ENCODE measurements at regions not wholly inside any gene's neighbourhood (a gene's known extent, or its start where the extent isn't known, plus 50 kb on each side); places are given as distances from the start of the nearest gene placed in this dataset.

DNA sequence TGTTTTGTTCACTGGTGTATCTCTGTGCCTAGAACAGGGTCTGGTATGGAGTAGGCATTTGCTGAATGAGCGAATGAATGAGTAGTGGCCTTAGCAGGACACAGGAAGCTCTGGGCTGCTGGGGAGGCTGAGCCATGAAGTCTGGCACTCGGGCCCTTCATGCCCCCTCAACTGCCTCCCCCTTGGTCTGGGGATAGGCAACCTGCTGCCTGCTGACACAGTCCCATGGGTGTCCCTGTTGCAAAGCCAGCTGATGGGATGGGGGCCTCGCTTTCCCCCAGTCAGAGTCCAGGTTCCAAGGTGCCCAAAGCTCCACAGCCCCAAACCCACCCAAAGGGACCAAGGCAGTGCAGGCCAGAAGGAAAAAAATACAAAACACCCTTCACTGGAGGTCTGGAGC, 107.0 kb upstream of the CASZ1 start:
- no peak overlapping the region for H3K9ac ChIP-seq (ENCODE audit: control insufficient read depth, insufficient read depth, low read length)
- no peaks in the 10 kb centered on the region for H3K4me1 ChIP-seq (ENCODE audit: control insufficient read depth, insufficient read depth, low read length)
- DNase-seq (ENCODE audit: low read depth, low spot score) (no peak), FAIRE-seq (no peak), ATAC-seq (no peak)
- no peaks in the 10 kb centered on the region for H3K9me3 ChIP-seq (replicated peaks; ENCODE audit: control insufficient read depth, insufficient read depth, low read length)
- intact Hi-C loops (cut with micrococcal nuclease; ENCODE audit: unreplicated experiment): no loop called here
- RAD21 ChIA-PET (ENCODE audit: unreplicated experiment): no interaction called here
- no peaks in the 10 kb centered on the region for H3K36me3 ChIP-seq (ENCODE audit: control insufficient read depth in 2 of 2, insufficient read depth in 2 of 2, low read length in 1 of 2)
- POLR2A ChIA-PET: no interaction called here
- in situ Hi-C loops (cut with MboI): no loop called here
- SMC1A ChIA-PET (ENCODE audit: uncharacterized antibody, unreplicated experiment): no interaction called here
- no peak overlapping the region for H2AFZ ChIP-seq (ENCODE audit: control insufficient read depth, low read depth, low read length)
- CTCF ChIA-PET: no interaction called here
- whole genome bisulfite sequencing (ENCODE audit: insufficient coverage, insufficient replicate concordance, low lambda C conversion rate, missing lambda C conversion rate): 51% methylated on average over 3 of the region's 3 CpGs
- no peak overlapping the region for H3K4me3 ChIP-seq
- no peak overlapping the region for H3K27ac ChIP-seq (ENCODE audit: control insufficient read depth, insufficient read depth)
- no TSS peak for BruUV-seq (replicated peaks)
- H3K79me2 ChIP-seq (ENCODE audit: control insufficient read depth, insufficient read depth, low read length): no peaks in the 10 kb centered on the region
- no peaks in the 10 kb centered on the region for H4K20me1 ChIP-seq (ENCODE audit: control insufficient read depth, insufficient read depth)
- TF ChIP-seq SREBF2 (IDR thresholded peaks at IDR 0.05; ENCODE audit: low read length): no peak
- no peak for TF ChIP-seq PML (IDR thresholded peaks at IDR 0.05; ENCODE audit: low read length)
- TF ChIP-seq GABPA (IDR thresholded peaks at IDR 0.05; ENCODE audit: low read depth): no peak
- TF ChIP-seq, protein P1, sequence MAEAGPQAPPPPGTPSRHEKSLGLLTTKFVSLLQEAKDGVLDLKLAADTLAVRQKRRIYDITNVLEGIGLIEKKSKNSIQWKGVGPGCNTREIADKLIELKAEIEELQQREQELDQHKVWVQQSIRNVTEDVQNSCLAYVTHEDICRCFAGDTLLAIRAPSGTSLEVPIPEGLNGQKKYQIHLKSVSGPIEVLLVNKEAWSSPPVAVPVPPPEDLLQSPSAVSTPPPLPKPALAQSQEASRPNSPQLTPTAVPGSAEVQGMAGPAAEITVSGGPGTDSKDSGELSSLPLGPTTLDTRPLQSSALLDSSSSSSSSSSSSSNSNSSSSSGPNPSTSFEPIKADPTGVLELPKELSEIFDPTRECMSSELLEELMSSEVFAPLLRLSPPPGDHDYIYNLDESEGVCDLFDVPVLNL (IDR thresholded peaks at IDR 0.05; ENCODE audit: low read depth, low read length): no peak
- TF ChIP-seq KLF5 (IDR thresholded peaks at IDR 0.05; ENCODE audit: partially characterized antibody): no peak
- no peak for TF ChIP-seq NBN (IDR thresholded peaks at IDR 0.05)
- TF ChIP-seq, protein P2, sequence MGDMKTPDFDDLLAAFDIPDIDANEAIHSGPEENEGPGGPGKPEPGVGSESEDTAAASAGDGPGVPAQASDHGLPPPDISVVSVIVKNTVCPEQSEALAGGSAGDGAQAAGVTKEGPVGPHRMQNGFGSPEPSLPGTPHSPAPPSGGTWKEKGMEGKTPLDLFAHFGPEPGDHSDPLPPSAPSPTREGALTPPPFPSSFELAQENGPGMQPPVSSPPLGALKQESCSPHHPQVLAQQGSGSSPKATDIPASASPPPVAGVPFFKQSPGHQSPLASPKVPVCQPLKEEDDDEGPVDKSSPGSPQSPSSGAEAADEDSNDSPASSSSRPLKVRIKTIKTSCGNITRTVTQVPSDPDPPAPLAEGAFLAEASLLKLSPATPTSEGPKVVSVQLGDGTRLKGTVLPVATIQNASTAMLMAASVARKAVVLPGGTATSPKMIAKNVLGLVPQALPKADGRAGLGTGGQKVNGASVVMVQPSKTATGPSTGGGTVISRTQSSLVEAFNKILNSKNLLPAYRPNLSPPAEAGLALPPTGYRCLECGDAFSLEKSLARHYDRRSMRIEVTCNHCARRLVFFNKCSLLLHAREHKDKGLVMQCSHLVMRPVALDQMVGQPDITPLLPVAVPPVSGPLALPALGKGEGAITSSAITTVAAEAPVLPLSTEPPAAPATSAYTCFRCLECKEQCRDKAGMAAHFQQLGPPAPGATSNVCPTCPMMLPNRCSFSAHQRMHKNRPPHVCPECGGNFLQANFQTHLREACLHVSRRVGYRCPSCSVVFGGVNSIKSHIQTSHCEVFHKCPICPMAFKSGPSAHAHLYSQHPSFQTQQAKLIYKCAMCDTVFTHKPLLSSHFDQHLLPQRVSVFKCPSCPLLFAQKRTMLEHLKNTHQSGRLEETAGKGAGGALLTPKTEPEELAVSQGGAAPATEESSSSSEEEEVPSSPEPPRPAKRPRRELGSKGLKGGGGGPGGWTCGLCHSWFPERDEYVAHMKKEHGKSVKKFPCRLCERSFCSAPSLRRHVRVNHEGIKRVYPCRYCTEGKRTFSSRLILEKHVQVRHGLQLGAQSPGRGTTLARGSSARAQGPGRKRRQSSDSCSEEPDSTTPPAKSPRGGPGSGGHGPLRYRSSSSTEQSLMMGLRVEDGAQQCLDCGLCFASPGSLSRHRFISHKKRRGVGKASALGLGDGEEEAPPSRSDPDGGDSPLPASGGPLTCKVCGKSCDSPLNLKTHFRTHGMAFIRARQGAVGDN (IDR thresholded peaks at IDR 0.05): no peak
- TF ChIP-seq SRF (IDR thresholded peaks at IDR 0.05; ENCODE audit: low read depth in 2 of 2, low read length in 2 of 2): no peak
- TF ChIP-seq STAT3 (IDR thresholded peaks at IDR 0.05; ENCODE audit: low read depth, low read length): no peak
- TF ChIP-seq CREB1 (IDR thresholded peaks at IDR 0.05; ENCODE audit: low read depth): no peak
- TF ChIP-seq, protein P3, sequence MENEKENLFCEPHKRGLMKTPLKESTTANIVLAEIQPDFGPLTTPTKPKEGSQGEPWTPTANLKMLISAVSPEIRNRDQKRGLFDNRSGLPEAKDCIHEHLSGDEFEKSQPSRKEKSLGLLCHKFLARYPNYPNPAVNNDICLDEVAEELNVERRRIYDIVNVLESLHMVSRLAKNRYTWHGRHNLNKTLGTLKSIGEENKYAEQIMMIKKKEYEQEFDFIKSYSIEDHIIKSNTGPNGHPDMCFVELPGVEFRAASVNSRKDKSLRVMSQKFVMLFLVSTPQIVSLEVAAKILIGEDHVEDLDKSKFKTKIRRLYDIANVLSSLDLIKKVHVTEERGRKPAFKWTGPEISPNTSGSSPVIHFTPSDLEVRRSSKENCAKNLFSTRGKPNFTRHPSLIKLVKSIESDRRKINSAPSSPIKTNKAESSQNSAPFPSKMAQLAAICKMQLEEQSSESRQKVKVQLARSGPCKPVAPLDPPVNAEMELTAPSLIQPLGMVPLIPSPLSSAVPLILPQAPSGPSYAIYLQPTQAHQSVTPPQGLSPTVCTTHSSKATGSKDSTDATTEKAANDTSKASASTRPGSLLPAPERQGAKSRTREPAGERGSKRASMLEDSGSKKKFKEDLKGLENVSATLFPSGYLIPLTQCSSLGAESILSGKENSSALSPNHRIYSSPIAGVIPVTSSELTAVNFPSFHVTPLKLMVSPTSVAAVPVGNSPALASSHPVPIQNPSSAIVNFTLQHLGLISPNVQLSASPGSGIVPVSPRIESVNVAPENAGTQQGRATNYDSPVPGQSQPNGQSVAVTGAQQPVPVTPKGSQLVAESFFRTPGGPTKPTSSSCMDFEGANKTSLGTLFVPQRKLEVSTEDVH (IDR thresholded peaks at IDR 0.05; ENCODE audit: low read depth, partially characterized antibody): no peak
- no peak overlapping the region for H3K4me2 ChIP-seq (ENCODE audit: control insufficient read depth, insufficient read depth)
- peaks cover 0 to 10% of the 10 kb centered on the region in 2 experiments for H3K27me3 ChIP-seq (replicated peaks in 1 of 2; ENCODE audit: control insufficient read depth in 2 of 2, insufficient read depth in 2 of 2, low read length in 1 of 2)

Measured in GM12878 (cell line).